IPS DF 4.7 (cell line): ENCODE measurements at regions not wholly inside any gene's neighbourhood (a gene's known extent, or its start where the extent isn't known, plus 50 kb on each side); places are given as distances from the start of the nearest gene placed in this dataset.

ENCODE experiments used
- DNase-seq: peaks from one replicate; pipeline ENCODE4 v3.0.0-alpha.2; 2013; ENCODE audit warnings: low spot score; ENCODE audit errors: extremely low read depth

- no peak for DNase-seq
Observed at GRCh38 chr3:170784406-170784805, 85.6 kb downstream of the RPL22L1 start.

GRCh38 chr3:170780955-170781354, 89.0 kb downstream of the RPL22L1 start:
- DNase-seq = no peak

- no peak for DNase-seq
Observed at GRCh38 chr3:170780471-170780870, 89.5 kb downstream of the RPL22L1 start.

- no peak for DNase-seq
Observed at GRCh38 chr3:170778240-170779217, 91.5 kb downstream of the RPL22L1 start.

GRCh38 chr3:170777564-170777926, 92.5 kb downstream of the RPL22L1 start:
- no peak for DNase-seq

- DNase-seq = no peak
Observed at GRCh38 chr3:170776887-170777563, 93.0 kb downstream of the RPL22L1 start.

- DNase-seq = no peak
Observed at GRCh38 chr3:170773682-170774425, 96.1 kb downstream of the RPL22L1 start.

DNA sequence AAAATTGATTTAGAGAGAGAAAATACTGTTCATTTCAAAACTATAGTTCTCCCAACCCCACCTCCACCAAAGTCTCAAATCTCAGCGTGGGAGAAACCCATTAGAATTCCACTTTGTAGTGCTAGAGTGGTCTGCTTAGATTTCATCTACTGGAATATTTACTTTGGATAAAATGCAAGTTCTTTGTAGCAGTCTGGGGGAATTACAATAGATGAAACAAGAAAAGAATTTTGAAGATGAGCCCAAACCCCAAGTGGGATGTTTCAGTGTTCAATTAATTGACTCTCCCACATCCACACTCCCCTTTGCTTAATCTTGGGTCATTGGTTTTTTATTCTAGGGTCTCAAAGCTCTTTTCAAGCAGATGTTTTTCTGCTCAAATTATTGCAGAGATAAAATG, 97.8 kb downstream of the RPL22L1 start:
- no peak for DNase-seq

GRCh38 chr3:170768334-170768801, 101.6 kb downstream of the RPL22L1 start:
- no peak for DNase-seq

DNA sequence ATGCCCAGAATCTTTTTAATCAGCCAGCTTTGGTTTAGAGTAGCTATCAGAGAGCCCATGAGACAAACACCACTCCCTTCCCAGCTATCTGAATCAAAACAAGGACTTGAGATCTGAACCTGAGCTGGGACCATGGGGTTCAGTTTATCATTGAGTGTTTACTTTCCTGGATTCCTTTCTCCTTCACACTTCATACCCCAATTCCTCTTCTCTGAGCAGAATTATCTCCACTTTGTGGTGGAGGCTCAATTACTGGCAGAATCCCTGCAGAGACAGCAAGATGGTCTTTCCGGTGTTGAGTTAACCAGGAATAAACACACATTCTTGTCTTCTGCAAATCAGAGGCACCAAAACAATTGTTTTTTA, 102.4 kb downstream of the RPL22L1 start:
- no peak for DNase-seq

- DNase-seq = no peak
Observed at GRCh38 chr3:170766823-170767575, 103.0 kb downstream of the RPL22L1 start.

- DNase-seq = no peak
Observed at GRCh38 chr3:170766253-170766652, 103.7 kb downstream of the RPL22L1 start.

- no peak for DNase-seq
Observed at GRCh38 chr3:170765419-170766078, 104.4 kb downstream of the RPL22L1 start.

- DNase-seq = no peak
Observed at GRCh38 chr3:170764017-170764416, 106.0 kb downstream of the RPL22L1 start.

DNA sequence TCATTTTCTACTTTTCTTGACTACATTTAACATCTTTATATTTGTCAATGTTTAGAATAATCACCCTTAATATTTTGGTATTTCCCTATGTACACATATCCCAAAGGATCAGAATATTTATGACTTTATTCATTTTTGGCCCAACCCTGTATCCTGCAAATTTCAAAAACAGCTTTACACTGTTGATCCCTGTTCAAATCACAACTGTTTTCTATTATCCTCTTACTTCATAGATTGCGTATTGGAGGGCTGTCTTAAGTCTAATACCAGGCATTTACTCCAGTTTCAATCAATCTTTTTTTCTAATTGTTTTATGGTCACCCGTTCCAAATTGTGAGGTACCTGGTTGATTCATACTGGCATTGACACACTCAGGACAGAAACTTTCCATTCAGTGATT, 107.9 kb downstream of the RPL22L1 start:
- DNase-seq = no peak

GRCh38 chr3:170761103-170761502, 108.9 kb downstream of the RPL22L1 start:
- DNase-seq = no peak

DNA sequence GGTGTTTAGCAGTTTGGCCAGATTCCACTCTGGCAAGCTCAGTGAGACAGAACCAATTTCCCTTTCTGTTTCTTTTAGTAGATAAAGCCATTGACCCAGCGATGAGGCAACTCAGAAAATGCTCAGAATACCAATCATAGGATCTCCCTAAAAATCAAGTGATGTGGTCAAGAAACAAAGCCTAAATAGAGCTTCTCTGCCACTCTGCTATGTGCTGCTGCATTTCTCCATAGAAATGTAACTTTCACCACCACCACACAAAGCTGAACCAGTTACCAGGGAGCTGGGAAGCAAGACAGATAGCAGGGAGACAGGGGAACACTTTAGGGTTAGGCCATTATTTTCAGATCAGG, 109.8 kb downstream of the RPL22L1 start:
- no peak for DNase-seq

DNA sequence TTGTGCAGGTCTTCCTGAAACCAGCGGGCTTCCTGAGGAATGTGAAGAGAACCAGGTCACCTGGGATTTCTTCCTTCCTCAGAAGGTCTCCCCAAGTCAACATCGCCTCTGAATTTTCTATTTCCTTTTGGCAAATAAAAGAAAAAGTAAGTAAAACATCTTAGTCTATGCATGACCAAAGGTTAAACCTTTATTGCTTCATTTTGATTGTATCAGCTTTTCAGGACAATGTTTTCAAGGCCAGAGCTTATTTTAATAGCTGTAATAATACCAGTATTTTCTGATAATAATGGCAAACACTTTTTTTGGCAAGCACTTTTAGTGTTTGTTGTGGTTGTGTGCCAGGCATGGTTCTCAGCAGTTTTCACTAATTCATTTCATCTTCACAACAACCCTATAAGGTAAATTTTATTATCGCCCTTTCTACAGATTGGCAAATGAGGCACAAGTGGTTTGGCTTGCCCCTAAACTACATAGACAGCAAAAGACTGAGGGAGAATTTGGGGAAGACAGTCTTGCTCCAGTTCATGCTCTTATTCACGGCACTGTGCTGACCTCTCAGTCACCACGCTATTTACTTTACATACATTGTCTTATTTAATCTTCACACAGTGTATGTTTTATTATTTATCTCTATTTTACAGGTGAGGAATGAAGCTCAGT, 110.4 kb downstream of the RPL22L1 start:
- no peak for DNase-seq

DNA sequence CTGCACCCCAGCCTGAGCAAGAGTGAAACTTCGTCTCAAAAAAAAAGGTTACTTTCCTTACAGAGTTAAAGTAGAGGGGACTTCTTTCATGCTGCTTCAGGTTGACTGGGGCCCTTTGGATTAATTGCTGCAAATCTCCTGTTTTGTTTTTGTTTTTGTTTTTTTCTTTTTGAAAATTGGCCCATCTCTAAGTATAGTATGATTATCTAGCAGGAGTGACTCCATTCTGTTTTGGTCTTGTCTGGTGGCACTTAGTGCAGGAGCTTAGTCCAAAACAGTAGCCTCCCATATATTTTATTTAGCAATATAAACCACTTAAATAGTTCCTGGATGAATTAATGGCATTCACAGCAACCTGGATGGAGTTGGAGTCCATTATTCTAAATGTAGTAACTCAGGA, 113.0 kb downstream of the RPL22L1 start:
- DNase-seq = no peak

GRCh38 chr3:170754311-170754693, 115.7 kb downstream of the RPL22L1 start:
- no peak for DNase-seq
